H1 (cell line): ENCODE measurements at regions not wholly inside any gene's neighbourhood (a gene's known extent, or its start where the extent isn't known, plus 50 kb on each side); places are given as distances from the start of the nearest gene placed in this dataset.

Experiments
- CTCF ChIA-PET: fragments of 300-600 bp; sonication (Branson Sonifier 250); formaldehyde crosslinking; loops from one replicate; lab custom pipeline; 2021; ENCODE audit not compliant: partially characterized antibody; lab: Charles Lee
- POLR2A ChIA-PET: fragments of 300-600 bp; sonication (Branson Sonifier 250); formaldehyde crosslinking; loops from one replicate; lab custom pipeline; 2021; ENCODE audit warnings: inconsistent platforms; ENCODE audit not compliant: partially characterized antibody; lab: Charles Lee
- DNase-seq, 2 experiments: peaks; one replicate each; pipeline versions ENCODE4 v3.0.0 to v3.0.0-alpha.2; 2010 to 2022; ENCODE audit warnings: low spot score in 2 of 2, low read depth in 1 of 2, mixed read lengths in 1 of 2
- FAIRE-seq: peaks from 2 replicates; lab custom pipeline; 2011; peaks lifted over from hg19 to GRCh38; lab: Jason Lieb, UNC
- H2AFZ ChIP-seq: 2 replicates; pipeline ENCODE4 v1.8.1; 2012; ENCODE audit warnings: low read length, inconsistent platforms
- H2AK5ac ChIP-seq: 2 replicates; pipeline ENCODE4 v1.6.1; 2013; ENCODE audit warnings: low read depth, low read length
- H2BK120ac ChIP-seq: replicated peaks from 2 replicates; pipeline ENCODE3; 2013; ENCODE audit warnings: low read depth, low read length, inconsistent platforms
- H2BK12ac ChIP-seq: 2 replicates; pipeline ENCODE4 v1.6.1; 2013; ENCODE audit warnings: low read depth, low read length
- H2BK15ac ChIP-seq: 2 replicates; pipeline ENCODE4 v1.6.1; 2013; ENCODE audit warnings: low read length
- H2BK20ac ChIP-seq: 2 replicates; pipeline ENCODE4 v1.6.1; 2013; ENCODE audit warnings: low read length
- H2BK5ac ChIP-seq: 2 replicates; pipeline ENCODE4 v1.6.1; 2013; ENCODE audit warnings: low read depth, low read length
- H3K14ac ChIP-seq: 2 replicates; pipeline ENCODE4 v1.6.1; 2013; ENCODE audit warnings: inconsistent platforms; ENCODE audit not compliant: insufficient read length
- H3K18ac ChIP-seq: 2 replicates; pipeline ENCODE4 v1.6.1; 2013; ENCODE audit warnings: low read length; ENCODE audit errors: extremely low read depth
- H3K23ac ChIP-seq: 2 replicates; pipeline ENCODE4 v1.6.1; 2013; ENCODE audit warnings: inconsistent platforms; ENCODE audit not compliant: insufficient read length
- H3K23me2 ChIP-seq: 2 replicates; pipeline ENCODE4 v1.6.1; 2013; ENCODE audit warnings: low read depth, low read length
- H3K27ac ChIP-seq: 2 replicates; pipeline ENCODE4 v1.6.1; 2011; ENCODE audit warnings: low read depth, low read length, inconsistent platforms
- H3K27me3 ChIP-seq, 4 experiments: replicated peaks in 1 of 4; 1 replicate in 1 of 4; 2 replicates in 3 of 4; pipeline versions ENCODE4 v1.6.1 to v1.8.1; 2011 to 2013; ENCODE audit warnings: low read length in 3 of 4, mild to moderate bottlenecking in 3 of 4, inconsistent platforms in 2 of 4, mixed read lengths in 2 of 4, moderate library complexity in 1 of 4; ENCODE audit not compliant: control insufficient read depth in 3 of 4, insufficient read depth in 3 of 4; ENCODE audit errors: extremely low read depth in 1 of 4
- H3K36me3 ChIP-seq, 4 experiments: 2 replicates each; pipeline versions ENCODE4 v1.6.1 to v1.8.1; 2011 to 2013; ENCODE audit warnings: mild to moderate bottlenecking in 4 of 4, low read length in 3 of 4, moderate library complexity in 2 of 4, control low read depth in 1 of 4, inconsistent platforms in 1 of 4; ENCODE audit not compliant: insufficient read depth in 4 of 4, control insufficient read depth in 2 of 4
- H3K4ac ChIP-seq: replicated peaks from 2 replicates; pipeline ENCODE3; 2013; ENCODE audit warnings: low read length, low read depth, mixed read lengths, inconsistent platforms; ENCODE audit not compliant: insufficient read length
- H3K4me1 ChIP-seq, 4 experiments: replicated peaks in 1 of 4; 1 replicate in 1 of 4; 2 replicates in 3 of 4; pipeline versions ENCODE4 v1.6.1 to v1.8.1; 2011 to 2013; ENCODE audit warnings: low read length in 3 of 4, inconsistent platforms in 2 of 4, mixed read lengths in 1 of 4; ENCODE audit not compliant: insufficient read depth in 4 of 4, control insufficient read depth in 3 of 4
- H3K4me2 ChIP-seq, 2 experiments: 2 replicates each; pipeline versions ENCODE4 v1.6.1 to v1.8.1; 2011 to 2013; ENCODE audit warnings: low read depth in 2 of 2, low read length in 2 of 2, control low read depth in 1 of 2, inconsistent platforms in 1 of 2, mild to moderate bottlenecking in 1 of 2; ENCODE audit not compliant: insufficient read depth in 1 of 2
- H3K4me3 ChIP-seq, 4 experiments: fragments of 200-600, 300-600 bp in 1 of 4; sonication (generic), shearing (Covaris generic), sonication (Bioruptor Twin) in 1 of 4; 2 replicates each; pipeline versions ENCODE4 v1.5.1 to v1.8.1; 2011 to 2016; ENCODE audit warnings: low read length in 4 of 4, low read depth in 3 of 4, control low read depth in 2 of 4, inconsistent platforms in 2 of 4, mild to moderate bottlenecking in 2 of 4, mixed read lengths in 1 of 4, moderate library complexity in 1 of 4; ENCODE audit not compliant: insufficient read depth in 2 of 4; ENCODE audit errors: extremely low read depth in 1 of 4
- H3K56ac ChIP-seq: replicated peaks from 2 replicates; pipeline ENCODE3; 2013; ENCODE audit warnings: low read depth, mild to moderate bottlenecking, mixed read lengths, low read length, inconsistent platforms; ENCODE audit not compliant: insufficient read length
- H3K79me1 ChIP-seq: 2 replicates; pipeline ENCODE4 v1.6.1; 2013; ENCODE audit warnings: low read depth, low read length, control low read depth
- H3K79me2 ChIP-seq, 2 experiments: 2 replicates each; pipeline versions ENCODE4 v1.6.1 to v1.8.1; 2012 to 2013; ENCODE audit warnings: low read length in 2 of 2, mild to moderate bottlenecking in 2 of 2, inconsistent platforms in 1 of 2; ENCODE audit not compliant: insufficient read depth in 2 of 2, control insufficient read depth in 1 of 2
- H3K9ac ChIP-seq, 4 experiments: replicated peaks in 1 of 4; 1 replicate in 1 of 4; 2 replicates in 3 of 4; pipeline versions ENCODE4 v1.6.1 to v1.8.1; 2011 to 2013; ENCODE audit warnings: low read depth in 3 of 4, low read length in 3 of 4, control low read depth in 2 of 4, mild to moderate bottlenecking in 2 of 4, moderate library complexity in 2 of 4, inconsistent platforms in 1 of 4; ENCODE audit errors: extremely low read depth in 1 of 4
- H3K9me3 ChIP-seq, 2 experiments: 2 replicates each; pipeline versions ENCODE4 v1.6.1 to v1.8.1; 2012 to 2013; ENCODE audit warnings: mild to moderate bottlenecking in 2 of 2, moderate library complexity in 2 of 2, control low read depth in 1 of 2, inconsistent platforms in 1 of 2, low read depth in 1 of 2, low read length in 1 of 2, mixed read lengths in 1 of 2; ENCODE audit not compliant: insufficient read depth in 2 of 2
- H4K20me1 ChIP-seq, 2 experiments: replicated peaks in 1 of 2; 2 replicates each; pipeline versions ENCODE3 to v1.8.1; 2011 to 2013; ENCODE audit warnings: inconsistent platforms in 2 of 2, low read length in 2 of 2, mild to moderate bottlenecking in 1 of 2; ENCODE audit not compliant: insufficient read depth in 2 of 2, control insufficient read depth in 1 of 2
- H4K5ac ChIP-seq: 2 replicates; pipeline ENCODE4 v1.6.1; 2013; ENCODE audit warnings: low read length, low read depth, mixed read lengths, inconsistent platforms; ENCODE audit not compliant: insufficient read length
- H4K8ac ChIP-seq: 2 replicates; pipeline ENCODE4 v1.8.0; 2013; ENCODE audit warnings: mild to moderate bottlenecking, moderate library complexity, low read length, inconsistent platforms; ENCODE audit not compliant: insufficient read depth; ENCODE audit errors: extremely low read depth
- H4K91ac ChIP-seq: replicated peaks from 2 replicates; pipeline ENCODE3; 2013; ENCODE audit warnings: low read length, mixed read lengths, inconsistent platforms; ENCODE audit not compliant: insufficient read length
- ATF3 ChIP-seq: IDR thresholded peaks from 2 replicates; pipeline ENCODE4 v1.6.1; 2011; ENCODE audit warnings: low read depth, mild to moderate bottlenecking, low read length; ENCODE audit not compliant: insufficient read depth
- CBX5 ChIP-seq: fragments of 300-800, 300-1000 bp; sonication (generic); IDR thresholded peaks from 2 replicates; pipeline ENCODE4 v1.7.1; 2016; ENCODE audit warnings: antibody characterized with exemption, low read length, low read depth
- FOSL1 ChIP-seq: IDR thresholded peaks from 2 replicates; pipeline ENCODE4 v1.6.1; 2011; ENCODE audit warnings: mild to moderate bottlenecking, low read depth, low read length, moderate library complexity; ENCODE audit not compliant: insufficient read depth
- KDM5A ChIP-seq: fragments of 200-600 bp; IDR thresholded peaks from 2 replicates; pipeline ENCODE4 v1.7.1; 2012; ENCODE audit warnings: mild to moderate bottlenecking, low read length, inconsistent platforms, mixed read lengths
- POU5F1 ChIP-seq: IDR thresholded peaks from 2 replicates; pipeline ENCODE4 v1.6.1; 2011; ENCODE audit warnings: low read depth, mild to moderate bottlenecking, low read length, moderate library complexity
- RFX5 ChIP-seq: IDR thresholded peaks from 2 replicates; pipeline ENCODE4 v1.6.1; 2011; ENCODE audit warnings: low read depth, low read length, improper control_type of control experiment, borderline replicate concordance
- SAP30 ChIP-seq: fragments of 300-600 bp; sonication (generic); IDR thresholded peaks from 2 replicates; pipeline ENCODE4 v1.7.1; 2012; ENCODE audit warnings: low read length, moderate library complexity, mild to moderate bottlenecking, inconsistent platforms; ENCODE audit not compliant: insufficient read depth, insufficient replicate concordance
- SIX5 ChIP-seq: IDR thresholded peaks from 2 replicates; pipeline ENCODE4 v1.6.1; 2011; ENCODE audit warnings: mild to moderate bottlenecking, low read depth, low read length
- WGBS, 2 experiments: shearing (Covaris generic) in 1 of 2; methylation state at CpG; one replicate each; pipeline versions ENCODE4 v1.1.6 to v1.1.7; 2013 to 2015; ENCODE audit warnings: low lambda C conversion rate in 2 of 2, mixed read lengths in 2 of 2, inconsistent platforms in 1 of 2, low coverage in 1 of 2, missing lambda C conversion rate in 1 of 2; ENCODE audit not compliant: insufficient replicate concordance in 2 of 2, insufficient coverage in 1 of 2, insufficient read length in 1 of 2; ENCODE audit errors: extremely low coverage in 1 of 2, missing lambda C conversion rate in 1 of 2; 5-methylcytosine and 5-hydroxymethylcytosine counted together

- ChIA-PET POLR2A (no interaction called here), CTCF (no interaction called here)
- H4K20me1 ChIP-seq: no peaks in the 10 kb centered on the region
- H2BK5ac ChIP-seq: no peak overlapping the region
- WGBS, 2 experiments: 91% methylated on average over 6 of the region's 6 CpGs; no CpG with 5 or more reads in 1 of the 2 experiments
- no peak overlapping the region for H4K8ac ChIP-seq
- FAIRE-seq (no peak), DNase-seq (no peak)
- H2BK12ac ChIP-seq: no peak overlapping the region
- H4K91ac ChIP-seq: no peak overlapping the region
- H3K4ac ChIP-seq: no peak overlapping the region
- no peak overlapping the region for H2BK15ac ChIP-seq
- H3K18ac ChIP-seq: no peak overlapping the region
- H3K4me2 ChIP-seq: no peak overlapping the region
- no peak overlapping the region for H3K4me3 ChIP-seq
- no peak overlapping the region for H2BK120ac ChIP-seq
- H3K79me2 ChIP-seq: no peaks in the 10 kb centered on the region
- H3K79me1 ChIP-seq: no peaks in the 10 kb centered on the region
- H2AFZ ChIP-seq: 0 out of 2 replicates have a peak overlapping the region, but pooled peaks have one; percentile 5
- no peaks in the 10 kb centered on the region for H3K36me3 ChIP-seq
- H3K23ac ChIP-seq: no peak overlapping the region
- no peaks in the 10 kb centered on the region for H3K23me2 ChIP-seq
- no peak overlapping the region for H3K27ac ChIP-seq
- no peak overlapping the region for H3K9ac ChIP-seq
- H3K4me1 ChIP-seq: no peaks in the 10 kb centered on the region
- H3K56ac ChIP-seq: no peak overlapping the region
- H3K9me3 ChIP-seq: no peaks in the 10 kb centered on the region
- H2BK20ac ChIP-seq: no peak overlapping the region
- TF ChIP-seq CBX5 (no peak), KDM5A (no peak), FOSL1 (no peak), ATF3 (no peak), SIX5 (no peak), SAP30 (no peak), RFX5 (no peak), POU5F1 (no peak)
- H3K27me3 ChIP-seq: no peaks in the 10 kb centered on the region
- no peak overlapping the region for H4K5ac ChIP-seq
- no peak overlapping the region for H3K14ac ChIP-seq
- no peak overlapping the region for H2AK5ac ChIP-seq
Observed at GRCh38 chr6:163694988-163695398, 280.5 kb downstream of the QKI start.
